ENCODE measurements at regions not wholly inside any gene's neighbourhood (a gene's known extent, or its start where the extent isn't known, plus 50 kb on each side); places are given as distances from the start of the nearest gene placed in this dataset.

GRCh38 chr10:31709476-31709875, 219.2 kb downstream of the ARHGAP12 start:
- Histone ChIP-seq H3K27me3 (no peaks in the 10 kb centered on the region), H3K4me2 (no peak overlapping the region), H3K27ac (no peak overlapping the region), H3F3A (ENCODE audit: low read depth) (peaks cover 26% of the 10 kb centered on the region), H3K9ac (no peak overlapping the region), H3K4me1 (peaks cover 28% of the 10 kb centered on the region), H3K36me3 (peaks cover 4% of the 10 kb centered on the region), H3K79me2 (ENCODE audit: low read depth) (no peaks in the 10 kb centered on the region), H3K9me3 (ENCODE audit: low read depth) (peaks cover 12% of the 10 kb centered on the region), H4K20me1 (ENCODE audit: low read depth) (no peaks in the 10 kb centered on the region), H3K4me3 (no peak overlapping the region), H2AFZ (replicated peaks) (peak overlapping the region; percentile 13)
- peaks cover 29% of the 10 kb centered on the region for H3K9me3 Mint-ChIP-seq
- peaks cover 10% of the 10 kb centered on the region for H3K36me3 Mint-ChIP-seq
- H3K4me3 Mint-ChIP-seq: peak overlapping the region; percentile 9
- peaks cover 16% of the 10 kb centered on the region for H3K27me3 Mint-ChIP-seq (ENCODE audit: insufficient read depth, low read depth)
- no peak for DNase-seq (ENCODE audit: low spot score)
- no peak overlapping the region for H3K27ac Mint-ChIP-seq
- H3K4me1 Mint-ChIP-seq: peaks cover 43% of the 10 kb centered on the region
- TF ChIP-seq EZH2 (IDR thresholded peaks at IDR 0.05): no peak
- no peak for TF ChIP-seq CTCF (IDR thresholded peaks at IDR 0.05)
- no peak for TF ChIP-seq EZH2phosphoT487 (IDR thresholded peaks at IDR 0.05)

GRCh38 chr10:31709028-31709427, 219.6 kb downstream of the ARHGAP12 start:
- H3K9me3 ChIP-seq (ENCODE audit: low read depth): peaks cover 12% of the 10 kb centered on the region
- DNase-seq (ENCODE audit: low spot score): no peak
- no peak overlapping the region for H3K27ac ChIP-seq
- H2AFZ ChIP-seq (replicated peaks): no peak overlapping the region
- Mint-ChIP-seq H3K9me3 (peaks cover 31% of the 10 kb centered on the region), H3K4me3 (peak overlapping the region; percentile 9), H3K27me3 (ENCODE audit: insufficient read depth, low read depth) (peaks cover 17% of the 10 kb centered on the region), H3K4me1 (peaks cover 44% of the 10 kb centered on the region), H3K36me3 (peaks cover 11% of the 10 kb centered on the region), H3K27ac (peak overlapping the region; percentile 64)
- H3K27me3 ChIP-seq: no peaks in the 10 kb centered on the region
- H3K4me1 ChIP-seq: peaks cover 28% of the 10 kb centered on the region
- peaks cover 26% of the 10 kb centered on the region for H3F3A ChIP-seq (ENCODE audit: low read depth)
- H3K79me2 ChIP-seq (ENCODE audit: low read depth): no peaks in the 10 kb centered on the region
- H3K36me3 ChIP-seq: peaks cover 4% of the 10 kb centered on the region
- H4K20me1 ChIP-seq (ENCODE audit: low read depth): no peaks in the 10 kb centered on the region
- peak overlapping the region; percentile 68 for H3K4me2 ChIP-seq
- H3K4me3 ChIP-seq: no peak overlapping the region
- no peak overlapping the region for H3K9ac ChIP-seq
- TF ChIP-seq EZH2 (IDR thresholded peaks at IDR 0.05) (no peak), EZH2phosphoT487 (IDR thresholded peaks at IDR 0.05) (no peak), CTCF (IDR thresholded peaks at IDR 0.05) (peak; percentile 27)

GRCh38 chr10:31708474-31708873, 220.2 kb downstream of the ARHGAP12 start:
- Histone ChIP-seq H3K4me2 (peak overlapping the region; percentile 68), H3K4me3 (no peak overlapping the region), H3K9ac (no peak overlapping the region), H3K79me2 (ENCODE audit: low read depth) (no peaks in the 10 kb centered on the region), H4K20me1 (ENCODE audit: low read depth) (no peaks in the 10 kb centered on the region), H3K4me1 (peaks cover 28% of the 10 kb centered on the region), H3F3A (ENCODE audit: low read depth) (peaks cover 26% of the 10 kb centered on the region), H3K36me3 (peaks cover 4% of the 10 kb centered on the region), H3K27me3 (no peaks in the 10 kb centered on the region), H3K27ac (peak overlapping the region; percentile 87), H3K9me3 (ENCODE audit: low read depth) (peaks cover 12% of the 10 kb centered on the region), H2AFZ (replicated peaks) (no peak overlapping the region)
- Mint-ChIP-seq H3K27me3 (ENCODE audit: insufficient read depth, low read depth) (peaks cover 17% of the 10 kb centered on the region), H3K27ac (peak overlapping the region; percentile 64), H3K4me3 (peak overlapping the region; percentile 75), H3K9me3 (peaks cover 36% of the 10 kb centered on the region), H3K4me1 (peaks cover 46% of the 10 kb centered on the region), H3K36me3 (peaks cover 13% of the 10 kb centered on the region)
- TF ChIP-seq CTCF (IDR thresholded peaks at IDR 0.05): no peak
- TF ChIP-seq EZH2phosphoT487 (IDR thresholded peaks at IDR 0.05): no peak
- DNase-seq (ENCODE audit: low spot score): peak; percentile 22
